ENCODE measurements at regions not wholly inside any gene's neighbourhood (a gene's known extent, or its start where the extent isn't known, plus 50 kb on each side); places are given as distances from the start of the nearest gene placed in this dataset.

- TF ChIP-seq CTCF (IDR thresholded peaks at IDR 0.05) (no peak), POLR2A (IDR thresholded peaks at IDR 0.05) (no peak)
These were observed 134.8 kb upstream of the ARHGAP5 start for GRCh38 chr14:31942166-31942841.
